AG04450 (cell line): ENCODE measurements at regions not wholly inside any gene's neighbourhood (a gene's known extent, or its start where the extent isn't known, plus 50 kb on each side); places are given as distances from the start of the nearest gene placed in this dataset.

Source experiments
- CTCF ChIA-PET: fragments of 300-600, 350-600 bp; formaldehyde crosslinking; extraction: SDS; loops from one replicate; lab custom pipeline; 2022; ENCODE audit warnings: antibody characterized with exemption, inconsistent platforms; lab: Charles Lee
- POLR2A ChIA-PET: fragments of 350-600 bp; formaldehyde crosslinking; extraction: SDS; loops from one replicate; lab custom pipeline; 2021; ENCODE audit warnings: antibody characterized with exemption, inconsistent platforms; lab: Yijun Ruan, JAX
- DNase-seq: peaks from one replicate; pipeline ENCODE4 v3.0.0-alpha.2; 2011; ENCODE audit warnings: low read depth, low spot score
- H3K27ac ChIP-seq: one replicate; pipeline ENCODE4 v1.5.1; 2012; ENCODE audit warnings: low read depth, low read length, control low read depth
- H3K27me3 ChIP-seq: one replicate; pipeline ENCODE4 v1.6.0; 2012; ENCODE audit warnings: low read length; ENCODE audit not compliant: control insufficient read depth, insufficient read depth
- H3K4me3 ChIP-seq: 2 replicates; pipeline ENCODE4 v1.5.1; 2011; ENCODE audit warnings: mild to moderate bottlenecking, low read depth, low read length, control low read depth
- H3K9me3 ChIP-seq: 2 replicates; pipeline ENCODE4 v1.5.1; 2012; ENCODE audit warnings: low read length; ENCODE audit not compliant: control insufficient read depth, insufficient read depth
- CTCF ChIP-seq: IDR thresholded peaks from 2 replicates; pipeline ENCODE4 v1.5.1; 2011; ENCODE audit warnings: low read depth, low read length, control low read depth, inconsistent platforms

GRCh38 chr6:147979966-147980365 is 362.7 kb upstream of the SASH1 start:
- peaks cover 7% of the 10 kb centered on the region for H3K27me3 ChIP-seq
- H3K4me3 ChIP-seq: no peak overlapping the region
- H3K27ac ChIP-seq: no peak overlapping the region
- no peak for DNase-seq
- ChIA-PET CTCF (interaction anchor here (0.9 kb wide), 1 partner anchor 10 kb away, joined by 3 read pairs; no protein-coding TSS in a partner anchor), POLR2A (no interaction called here)
- H3K9me3 ChIP-seq: no peaks in the 10 kb centered on the region
- no peak for TF ChIP-seq CTCF

GRCh38 chr6:147983581-147984366 is 358.9 kb upstream of the SASH1 start:
- no peak for DNase-seq
- peaks cover 3% of the 10 kb centered on the region for H3K27me3 ChIP-seq
- ChIA-PET CTCF (no interaction called here), POLR2A (no interaction called here)
- no peak overlapping the region for H3K27ac ChIP-seq
- no peaks in the 10 kb centered on the region for H3K9me3 ChIP-seq
- H3K4me3 ChIP-seq: no peak overlapping the region
- no peak for TF ChIP-seq CTCF

- no peaks in the 10 kb centered on the region for H3K9me3 ChIP-seq
- ChIA-PET POLR2A (no interaction called here), CTCF (interaction anchor here (0.7 kb wide), 1 partner anchor 1532 kb away, joined by 6 read pairs; no protein-coding TSS in a partner anchor)
- peaks cover 3% of the 10 kb centered on the region for H3K27me3 ChIP-seq
- H3K27ac ChIP-seq: no peak overlapping the region
- no peak for TF ChIP-seq CTCF
- H3K4me3 ChIP-seq: no peak overlapping the region
- no peak for DNase-seq
Observed at GRCh38 chr6:147986846-147987245, 355.8 kb upstream of the SASH1 start.

- ChIA-PET CTCF (no interaction called here), POLR2A (no interaction called here)
- no peak for DNase-seq
- TF ChIP-seq CTCF: no peak
- H3K9me3 ChIP-seq: no peaks in the 10 kb centered on the region
- H3K27me3 ChIP-seq: peaks cover under 1% of the 10 kb centered on the region
- no peak overlapping the region for H3K4me3 ChIP-seq
- no peak overlapping the region for H3K27ac ChIP-seq
Observed at GRCh38 chr6:147990159-147990558, 352.5 kb upstream of the SASH1 start.

- Histone ChIP-seq H3K4me3 (no peak overlapping the region), H3K9me3 (no peaks in the 10 kb centered on the region), H3K27me3 (no peaks in the 10 kb centered on the region), H3K27ac (no peak overlapping the region)
- CTCF ChIA-PET: no interaction called here
- POLR2A ChIA-PET: no interaction called here
- no peak for TF ChIP-seq CTCF
- no peak for DNase-seq
Observed at GRCh38 chr6:147991961-147992360, 350.7 kb upstream of the SASH1 start.
